ENCODE measurements at regions not wholly inside any gene's neighbourhood (a gene's known extent, or its start where the extent isn't known, plus 50 kb on each side); places are given as distances from the start of the nearest gene placed in this dataset.

GRCh38 chr14:23695664-23695999 lies 59.5 kb downstream of the DHRS2 start:
- TF ChIP-seq CTCF (IDR thresholded peaks at IDR 0.05 in 4 of 5, conservative IDR thresholded peaks at IDR 0.05 in 1 of 5) (no peak), POLR2A (IDR thresholded peaks at IDR 0.05) (no peak)
